ENCODE measurements at regions not wholly inside any gene's neighbourhood (a gene's known extent, or its start where the extent isn't known, plus 50 kb on each side); places are given as distances from the start of the nearest gene placed in this dataset.

DNA sequence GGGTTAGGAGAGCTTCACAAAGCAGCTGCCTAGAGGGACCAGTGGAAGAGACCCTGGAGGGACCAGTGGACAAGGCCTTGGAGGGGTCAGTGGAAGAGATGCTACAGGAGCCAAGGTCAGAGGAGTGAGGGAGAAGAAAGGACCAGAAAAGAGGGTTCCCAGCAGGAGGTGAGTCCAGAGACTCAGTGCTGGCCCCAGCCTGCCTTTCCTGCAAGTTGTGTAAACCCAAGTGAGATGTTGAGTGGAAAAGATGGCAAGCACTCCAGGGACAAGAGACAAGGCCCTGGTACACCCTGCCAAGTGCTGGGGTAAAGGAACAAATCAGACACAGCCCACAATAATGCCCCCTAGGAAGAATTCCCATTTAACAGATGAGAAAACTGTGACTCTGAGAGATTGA, 94.4 kb downstream of the TTC32 start:
- intact Hi-C loops (cut with micrococcal nuclease; ENCODE audit: unreplicated experiment), result no loop called here

DNA sequence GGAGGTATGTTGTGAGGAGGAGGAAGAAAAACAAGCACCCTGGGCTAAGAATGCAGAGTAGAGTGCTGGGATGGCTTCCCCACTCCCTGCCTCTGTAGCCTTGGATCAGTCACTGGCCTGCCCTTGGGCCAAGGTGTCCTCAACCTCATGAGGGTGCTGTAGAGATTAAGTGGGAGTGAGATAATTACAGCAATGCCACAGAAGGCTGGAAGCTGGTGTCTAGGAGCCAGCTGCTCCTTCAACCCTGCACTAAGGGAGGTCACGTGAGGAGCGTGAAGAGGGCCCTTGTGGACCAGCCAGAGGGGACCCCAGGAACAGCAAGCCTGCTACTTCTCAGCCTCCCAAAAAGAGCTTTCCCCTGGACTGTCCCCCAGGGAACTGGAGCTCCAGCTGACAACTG, 95.2 kb downstream of the TTC32 start:
- FAIRE-seq, result no peak
- no peak for ATAC-seq
- peaks cover 0 to 21% of the 10 kb centered on the region in 2 experiments; a peak in 3 of 5 replicates for H3K27me3 ChIP-seq (ENCODE audit: control insufficient read depth in 1 of 2, insufficient read depth in 2 of 2, low read length in 2 of 2)
- ChIA-PET CTCF (ENCODE audit: low intra/inter-chr PET ratio, low total read pairs) (no interaction called here), POLR2A (no interaction called here)
- no peaks in the 10 kb centered on the region for H3K9me3 ChIP-seq (ENCODE audit: low read length)
- no TSS peak for BruUV-seq (replicated peaks)
- WGBS (ENCODE audit: low lambda C conversion rate), result 21% methylated on average over 2 of the region's 2 CpGs
- intact Hi-C loops (cut with micrococcal nuclease; ENCODE audit: unreplicated experiment) (no loop called here), in situ Hi-C loops (cut with HindIII; ENCODE audit: extremely low pct_ligation_motif_present, low pct_unique_long_range_greater_than_20kb) (no loop called here)
- no peaks in the 10 kb centered on the region for H3K79me2 ChIP-seq (ENCODE audit: insufficient read depth, low read length)
- H2AFZ ChIP-seq (ENCODE audit: low read length), result no peak overlapping the region
- H3K36me3 ChIP-seq (replicated peaks in 1 of 2; ENCODE audit: control insufficient read depth in 1 of 2, insufficient read depth in 2 of 2, low read length in 2 of 2), result no peaks in the 10 kb centered on the region
- no peak for DNase-seq (ENCODE audit: low spot score)
- H3K27ac ChIP-seq (ENCODE audit: extremely low read length, insufficient read depth, low read length), result no peak overlapping the region
- H3K9ac ChIP-seq (ENCODE audit: insufficient read depth, low read depth, low read length), result no peak overlapping the region
- H3K4me1 ChIP-seq (ENCODE audit: insufficient read depth, low read length), result no peaks in the 10 kb centered on the region
- H3K4me3 ChIP-seq (replicated peaks in 1 of 3; ENCODE audit: insufficient read depth in 1 of 3, low read depth in 2 of 3, low read length in 3 of 3), result no peak overlapping the region
- no peaks in the 10 kb centered on the region for H4K20me1 ChIP-seq (ENCODE audit: insufficient read depth, low read length)
- H3K4me2 ChIP-seq (ENCODE audit: low read depth, low read length), result no peak overlapping the region
- TF ChIP-seq, protein P1, sequence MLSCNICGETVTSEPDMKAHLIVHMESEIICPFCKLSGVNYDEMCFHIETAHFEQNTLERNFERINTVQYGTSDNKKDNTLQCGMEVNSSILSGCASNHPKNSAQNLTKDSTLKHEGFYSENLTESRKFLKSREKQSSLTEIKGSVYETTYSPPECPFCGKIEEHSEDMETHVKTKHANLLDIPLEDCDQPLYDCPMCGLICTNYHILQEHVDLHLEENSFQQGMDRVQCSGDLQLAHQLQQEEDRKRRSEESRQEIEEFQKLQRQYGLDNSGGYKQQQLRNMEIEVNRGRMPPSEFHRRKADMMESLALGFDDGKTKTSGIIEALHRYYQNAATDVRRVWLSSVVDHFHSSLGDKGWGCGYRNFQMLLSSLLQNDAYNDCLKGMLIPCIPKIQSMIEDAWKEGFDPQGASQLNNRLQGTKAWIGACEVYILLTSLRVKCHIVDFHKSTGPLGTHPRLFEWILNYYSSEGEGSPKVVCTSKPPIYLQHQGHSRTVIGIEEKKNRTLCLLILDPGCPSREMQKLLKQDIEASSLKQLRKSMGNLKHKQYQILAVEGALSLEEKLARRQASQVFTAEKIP (CRISPR knock-in tag; IDR thresholded peaks at IDR 0.05; ENCODE audit: borderline replicate concordance), result no peak
- TF ChIP-seq PTBP1 (IDR thresholded peaks at IDR 0.05; ENCODE audit: low read depth, low read length, poor library complexity, severe bottlenecking) (no peak), ZNF703 (CRISPR knock-in tag; IDR thresholded peaks at IDR 0.05; ENCODE audit: borderline replicate concordance) (no peak), PHF21A (CRISPR knock-in tag; IDR thresholded peaks at IDR 0.05) (no peak), ZNF44 (CRISPR knock-in tag; IDR thresholded peaks at IDR 0.05) (no peak), CHD2 (IDR thresholded peaks at IDR 0.05; ENCODE audit: low read depth, low read length) (no peak), ZNF446 (CRISPR knock-in tag; IDR thresholded peaks at IDR 0.05) (no peak), ZNF564 (CRISPR knock-in tag; IDR thresholded peaks at IDR 0.05) (no peak), GFI1 (CRISPR knock-in tag; IDR thresholded peaks at IDR 0.05; ENCODE audit: borderline replicate concordance) (no peak), ZNF557 (CRISPR knock-in tag; IDR thresholded peaks at IDR 0.05) (no peak), RELA (CRISPR knock-in tag; IDR thresholded peaks at IDR 0.05) (no peak), HOMEZ (CRISPR knock-in tag; IDR thresholded peaks at IDR 0.05; ENCODE audit: low read depth) (no peak), ZBTB42 (CRISPR knock-in tag; IDR thresholded peaks at IDR 0.05) (no peak), KAT2B (IDR thresholded peaks at IDR 0.05; ENCODE audit: borderline replicate concordance, low read depth, low read length) (no peak)
- TF ChIP-seq, protein P2, sequence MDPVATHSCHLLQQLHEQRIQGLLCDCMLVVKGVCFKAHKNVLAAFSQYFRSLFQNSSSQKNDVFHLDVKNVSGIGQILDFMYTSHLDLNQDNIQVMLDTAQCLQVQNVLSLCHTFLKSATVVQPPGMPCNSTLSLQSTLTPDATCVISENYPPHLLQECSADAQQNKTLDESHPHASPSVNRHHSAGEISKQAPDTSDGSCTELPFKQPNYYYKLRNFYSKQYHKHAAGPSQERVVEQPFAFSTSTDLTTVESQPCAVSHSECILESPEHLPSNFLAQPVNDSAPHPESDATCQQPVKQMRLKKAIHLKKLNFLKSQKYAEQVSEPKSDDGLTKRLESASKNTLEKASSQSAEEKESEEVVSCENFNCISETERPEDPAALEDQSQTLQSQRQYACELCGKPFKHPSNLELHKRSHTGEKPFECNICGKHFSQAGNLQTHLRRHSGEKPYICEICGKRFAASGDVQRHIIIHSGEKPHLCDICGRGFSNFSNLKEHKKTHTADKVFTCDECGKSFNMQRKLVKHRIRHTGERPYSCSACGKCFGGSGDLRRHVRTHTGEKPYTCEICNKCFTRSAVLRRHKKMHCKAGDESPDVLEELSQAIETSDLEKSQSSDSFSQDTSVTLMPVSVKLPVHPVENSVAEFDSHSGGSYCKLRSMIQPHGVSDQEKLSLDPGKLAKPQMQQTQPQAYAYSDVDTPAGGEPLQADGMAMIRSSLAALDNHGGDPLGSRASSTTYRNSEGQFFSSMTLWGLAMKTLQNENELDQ (CRISPR knock-in tag; IDR thresholded peaks at IDR 0.05; ENCODE audit: borderline replicate concordance), result no peak

More for the DNA sequence above, 94.4 kb downstream of the TTC32 start:
- no peaks in the 10 kb centered on the region for H3K9me3 ChIP-seq (ENCODE audit: low read length)
- no peaks in the 10 kb centered on the region for H3K79me2 ChIP-seq (ENCODE audit: insufficient read depth, low read length)
- H3K4me3 ChIP-seq (replicated peaks in 1 of 3; ENCODE audit: insufficient read depth in 1 of 3, low read depth in 2 of 3, low read length in 3 of 3), result no peak overlapping the region
- H3K4me2 ChIP-seq (ENCODE audit: low read depth, low read length), result no peak overlapping the region
- H3K27me3 ChIP-seq (ENCODE audit: control insufficient read depth in 1 of 2, insufficient read depth in 2 of 2, low read length in 2 of 2), result peaks cover 0 to 21% of the 10 kb centered on the region in 2 experiments; a peak in 3 of 5 replicates
- no peaks in the 10 kb centered on the region for H3K4me1 ChIP-seq (ENCODE audit: insufficient read depth, low read length)
- no peaks in the 10 kb centered on the region for H3K36me3 ChIP-seq (replicated peaks in 1 of 2; ENCODE audit: control insufficient read depth in 1 of 2, insufficient read depth in 2 of 2, low read length in 2 of 2)
- POLR2A ChIA-PET, result no interaction called here
- in situ Hi-C loops (cut with HindIII; ENCODE audit: extremely low pct_ligation_motif_present, low pct_unique_long_range_greater_than_20kb), result no loop called here
- no peak for FAIRE-seq
- ATAC-seq, result no peak
- no peak overlapping the region for H3K27ac ChIP-seq (ENCODE audit: extremely low read length, insufficient read depth, low read length)
- no peaks in the 10 kb centered on the region for H4K20me1 ChIP-seq (ENCODE audit: insufficient read depth, low read length)
- H3K9ac ChIP-seq (ENCODE audit: insufficient read depth, low read depth, low read length), result no peak overlapping the region
- TF ChIP-seq NFYC (CRISPR knock-in tag; IDR thresholded peaks at IDR 0.05), result no peak
- CTCF ChIA-PET (ENCODE audit: low intra/inter-chr PET ratio, low total read pairs), result no interaction called here
- no TSS peak for BruUV-seq (replicated peaks)
- DNase-seq (ENCODE audit: low spot score), result no peak
- H2AFZ ChIP-seq (ENCODE audit: low read length), result no peak overlapping the region

Measured in HepG2 (cell line).